ENCODE measurements at regions not wholly inside any gene's neighbourhood (a gene's known extent, or its start where the extent isn't known, plus 50 kb on each side); places are given as distances from the start of the nearest gene placed in this dataset.

DNA sequence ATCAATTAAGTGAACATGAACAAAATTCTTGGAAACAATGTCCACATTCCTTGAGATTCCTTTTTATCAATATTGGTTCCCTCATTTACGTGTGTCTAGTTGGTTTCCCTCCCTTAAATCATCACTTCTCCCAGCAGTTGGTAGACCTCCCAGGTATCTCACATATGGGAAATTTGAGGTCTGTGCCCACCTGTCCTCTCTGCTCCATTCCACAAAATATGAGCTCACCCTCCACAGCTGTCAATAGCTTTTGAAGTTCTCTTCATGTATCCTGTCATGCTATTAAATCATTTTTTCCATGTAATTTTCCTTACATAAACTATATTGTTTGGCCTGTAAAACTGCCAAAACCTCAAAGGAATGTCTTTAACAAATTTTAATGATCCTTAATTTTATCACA lies 992.2 kb upstream of the ACVR2A start:
- Histone ChIP-seq H3K4me3 (no peak overlapping the region), H3K4me1 (ENCODE audit: low read depth) (no peaks in the 10 kb centered on the region), H3K9me3 (no peaks in the 10 kb centered on the region), H3K36me3 (ENCODE audit: low read depth) (no peaks in the 10 kb centered on the region)
- TF ChIP-seq, protein P1, sequence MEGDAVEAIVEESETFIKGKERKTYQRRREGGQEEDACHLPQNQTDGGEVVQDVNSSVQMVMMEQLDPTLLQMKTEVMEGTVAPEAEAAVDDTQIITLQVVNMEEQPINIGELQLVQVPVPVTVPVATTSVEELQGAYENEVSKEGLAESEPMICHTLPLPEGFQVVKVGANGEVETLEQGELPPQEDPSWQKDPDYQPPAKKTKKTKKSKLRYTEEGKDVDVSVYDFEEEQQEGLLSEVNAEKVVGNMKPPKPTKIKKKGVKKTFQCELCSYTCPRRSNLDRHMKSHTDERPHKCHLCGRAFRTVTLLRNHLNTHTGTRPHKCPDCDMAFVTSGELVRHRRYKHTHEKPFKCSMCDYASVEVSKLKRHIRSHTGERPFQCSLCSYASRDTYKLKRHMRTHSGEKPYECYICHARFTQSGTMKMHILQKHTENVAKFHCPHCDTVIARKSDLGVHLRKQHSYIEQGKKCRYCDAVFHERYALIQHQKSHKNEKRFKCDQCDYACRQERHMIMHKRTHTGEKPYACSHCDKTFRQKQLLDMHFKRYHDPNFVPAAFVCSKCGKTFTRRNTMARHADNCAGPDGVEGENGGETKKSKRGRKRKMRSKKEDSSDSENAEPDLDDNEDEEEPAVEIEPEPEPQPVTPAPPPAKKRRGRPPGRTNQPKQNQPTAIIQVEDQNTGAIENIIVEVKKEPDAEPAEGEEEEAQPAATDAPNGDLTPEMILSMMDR (IDR thresholded peaks at IDR 0.05), result no peak
- DNase-seq, result no peak
- ATAC-seq, result no peak
- intact Hi-C loops (cut with DNase I, micrococcal nuclease), result no loop called here

DNA sequence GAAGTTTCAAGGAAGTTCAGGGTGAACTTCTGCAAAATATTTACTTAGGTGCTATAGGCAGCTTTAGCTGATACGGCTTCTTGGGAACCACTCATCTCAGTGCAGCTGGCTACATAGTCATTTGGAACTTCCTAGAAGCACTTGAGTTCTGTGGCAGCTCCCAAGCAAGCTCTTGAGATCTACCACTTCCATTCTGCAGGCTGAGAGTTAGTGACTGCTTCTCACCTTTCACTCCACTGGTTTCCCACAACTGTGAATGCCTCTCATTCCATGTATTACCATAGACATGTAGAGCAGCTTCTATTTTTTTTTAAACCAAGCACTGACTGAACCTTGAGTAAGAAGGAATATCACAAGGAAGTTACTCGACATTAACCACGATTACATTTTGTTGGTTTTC lies 994.1 kb upstream of the ACVR2A start:
- no peak for DNase-seq
- TF ChIP-seq, protein P1 (IDR thresholded peaks at IDR 0.05), result no peak
- Histone ChIP-seq H3K4me1 (ENCODE audit: low read depth) (no peaks in the 10 kb centered on the region), H3K9me3 (no peaks in the 10 kb centered on the region), H3K4me3 (no peak overlapping the region), H3K36me3 (ENCODE audit: low read depth) (no peaks in the 10 kb centered on the region)
- no peak for ATAC-seq
- intact Hi-C loops (cut with DNase I, micrococcal nuclease), result no loop called here

DNA sequence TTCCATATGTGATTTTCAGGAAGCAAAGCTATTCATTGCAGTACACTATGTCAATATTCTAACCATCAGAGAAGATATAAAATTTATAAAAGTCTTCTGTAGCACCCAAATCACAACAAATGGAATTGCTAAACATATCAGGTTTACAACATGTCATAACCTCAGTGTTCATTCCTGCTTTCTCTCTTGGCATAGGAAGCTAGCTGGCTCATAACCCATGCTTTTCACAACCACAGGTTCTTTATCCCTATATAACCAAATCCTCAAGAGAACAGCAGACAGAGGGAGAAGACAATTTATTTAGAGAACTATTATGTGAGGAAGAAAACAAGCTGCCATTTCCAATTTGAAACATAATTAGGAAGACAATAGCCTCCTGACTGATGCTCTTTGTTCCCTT lies 997.0 kb upstream of the ACVR2A start:
- TF ChIP-seq, protein P1 (IDR thresholded peaks at IDR 0.05), result no peak
- no peak for ATAC-seq
- no peak for DNase-seq
- no peaks in the 10 kb centered on the region for H3K9me3 ChIP-seq
- no peak overlapping the region for H3K4me3 ChIP-seq
- intact Hi-C loops (cut with DNase I, micrococcal nuclease), result no loop called here
- H3K36me3 ChIP-seq (ENCODE audit: low read depth), result no peaks in the 10 kb centered on the region
- no peaks in the 10 kb centered on the region for H3K4me1 ChIP-seq (ENCODE audit: low read depth)

DNA sequence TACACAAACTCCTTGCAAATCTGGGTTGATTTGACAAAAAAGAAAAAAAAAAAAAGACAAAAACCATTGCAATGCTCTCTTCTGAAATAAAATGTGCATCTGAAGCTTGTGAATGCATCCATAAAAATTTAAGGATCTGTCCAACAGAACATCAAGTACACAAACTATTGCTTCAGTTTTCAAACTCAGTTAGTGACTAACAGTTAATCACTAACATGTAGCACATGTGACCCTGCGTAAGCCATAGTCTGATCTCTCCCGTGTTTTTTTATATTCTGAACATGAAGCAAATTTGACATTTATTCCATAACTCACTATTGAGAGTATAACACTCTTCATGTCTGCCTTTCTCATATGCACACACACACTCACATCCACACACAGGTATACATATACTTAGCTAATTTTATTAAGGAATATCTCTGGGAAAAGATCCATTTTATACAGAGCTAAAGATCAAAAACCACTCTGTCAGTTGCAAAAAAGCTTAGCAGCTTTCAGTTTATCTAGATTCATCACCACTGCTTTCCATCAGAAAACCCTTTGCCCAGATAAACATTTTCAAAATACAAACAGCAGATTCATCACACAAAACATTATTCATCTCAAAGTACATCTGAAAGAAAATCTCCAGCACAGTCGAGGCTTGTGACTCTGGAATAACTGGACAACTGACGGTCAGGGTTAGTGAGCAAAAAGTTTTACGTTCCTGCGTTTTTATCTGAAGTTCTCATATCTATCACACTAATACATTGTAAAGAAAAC lies 1000.4 kb upstream of the ACVR2A start:
- no peak for DNase-seq
- no peaks in the 10 kb centered on the region for H3K36me3 ChIP-seq (ENCODE audit: low read depth)
- TF ChIP-seq, protein P1 (IDR thresholded peaks at IDR 0.05), result no peak
- H3K4me3 ChIP-seq, result no peak overlapping the region
- no peaks in the 10 kb centered on the region for H3K4me1 ChIP-seq (ENCODE audit: low read depth)
- H3K9me3 ChIP-seq, result no peaks in the 10 kb centered on the region
- ATAC-seq, result no peak
- intact Hi-C loops (cut with DNase I, micrococcal nuclease), result no loop called here

DNA sequence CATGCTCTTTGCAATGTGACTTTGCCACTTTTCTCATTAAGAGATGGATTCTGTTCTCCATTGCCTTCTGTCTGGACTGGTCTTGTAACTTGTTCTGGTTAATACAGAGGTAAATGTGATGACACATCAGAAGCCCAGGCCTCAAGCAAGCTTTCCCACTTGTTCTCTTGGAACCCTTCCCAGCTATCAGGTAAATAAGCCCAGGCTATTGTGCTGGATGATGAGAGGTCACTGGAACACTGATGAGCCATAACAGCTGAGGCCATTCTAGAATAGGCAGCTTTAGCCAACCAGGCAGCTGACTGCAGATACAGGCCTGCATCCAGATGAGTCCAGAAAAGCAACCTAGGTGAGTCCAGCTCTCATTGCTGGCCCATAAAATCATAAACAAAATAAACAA lies 1007.0 kb upstream of the ACVR2A start:
- H3K4me1 ChIP-seq (ENCODE audit: low read depth), result no peaks in the 10 kb centered on the region
- no peaks in the 10 kb centered on the region for H3K36me3 ChIP-seq (ENCODE audit: low read depth)
- DNase-seq (no peak), ATAC-seq (no peak)
- H3K4me3 ChIP-seq, result no peak overlapping the region
- TF ChIP-seq, protein P1 (IDR thresholded peaks at IDR 0.05), result no peak
- no peaks in the 10 kb centered on the region for H3K9me3 ChIP-seq
- intact Hi-C loops (cut with DNase I, micrococcal nuclease), result no loop called here

DNA sequence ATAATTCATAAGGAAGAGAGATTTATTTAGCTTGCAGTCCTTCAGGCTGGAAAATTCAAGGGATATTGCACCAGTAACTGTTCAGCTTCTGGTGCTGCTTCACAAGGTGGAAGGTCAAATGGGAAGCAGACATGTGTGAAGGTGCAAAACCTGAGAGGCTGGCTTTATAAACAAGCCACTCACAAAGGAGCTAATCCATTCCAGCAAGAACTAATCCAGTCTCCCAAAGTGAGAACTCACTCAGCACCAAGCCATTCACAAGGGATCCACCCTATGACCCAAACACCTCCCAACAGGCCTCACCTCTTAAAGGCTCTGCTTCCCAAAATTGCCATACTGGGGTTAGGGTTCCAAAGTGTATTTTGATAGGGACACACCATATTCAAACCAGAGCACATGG lies 1018.4 kb upstream of the ACVR2A start:
- ATAC-seq (no peak), DNase-seq (no peak)
- Histone ChIP-seq H3K4me1 (ENCODE audit: low read depth) (no peaks in the 10 kb centered on the region), H3K36me3 (ENCODE audit: low read depth) (no peaks in the 10 kb centered on the region), H3K4me3 (no peak overlapping the region), H3K9me3 (no peaks in the 10 kb centered on the region)
- TF ChIP-seq, protein P1 (IDR thresholded peaks at IDR 0.05), result no peak
- intact Hi-C loops (cut with DNase I, micrococcal nuclease), result no loop called here

Measured in mucosa of descending colon (tissue), 3 donors.